ENCODE measurements at regions not wholly inside any gene's neighbourhood (a gene's known extent, or its start where the extent isn't known, plus 50 kb on each side); places are given as distances from the start of the nearest gene placed in this dataset.

DNA sequence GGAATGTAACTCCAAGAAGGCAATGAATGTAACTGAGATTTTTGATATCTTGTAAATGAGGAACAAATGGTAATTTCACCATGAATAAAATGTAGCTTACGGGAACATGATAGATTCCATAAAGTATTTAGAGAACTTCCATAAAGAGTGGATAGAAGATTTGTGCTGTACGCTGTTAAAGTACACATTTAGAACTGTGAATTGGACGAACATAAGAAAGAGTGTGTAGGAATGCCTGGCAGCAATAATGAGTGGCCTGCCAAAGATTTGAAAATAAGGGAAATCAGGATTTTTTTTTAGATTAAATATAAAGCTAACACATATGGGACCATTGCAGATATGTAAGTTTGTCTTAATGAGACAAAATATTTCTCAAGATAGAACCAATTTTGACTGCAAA is 1153.3 kb upstream of the EYS start:
- Mint-ChIP-seq H3K9me3 (peaks cover 27% of the 10 kb centered on the region), H3K36me3 (ENCODE audit: low read depth) (no peaks in the 10 kb centered on the region), H3K4me1 (ENCODE audit: low read depth) (no peaks in the 10 kb centered on the region), H3K4me3 (ENCODE audit: low read depth) (no peak overlapping the region), H3K27me3 (ENCODE audit: low read depth) (no peaks in the 10 kb centered on the region), H3K27ac (no peak overlapping the region)
- no peak for DNase-seq (ENCODE audit: low spot score)
- intact Hi-C loops (cut with micrococcal nuclease), result no loop called here

DNA sequence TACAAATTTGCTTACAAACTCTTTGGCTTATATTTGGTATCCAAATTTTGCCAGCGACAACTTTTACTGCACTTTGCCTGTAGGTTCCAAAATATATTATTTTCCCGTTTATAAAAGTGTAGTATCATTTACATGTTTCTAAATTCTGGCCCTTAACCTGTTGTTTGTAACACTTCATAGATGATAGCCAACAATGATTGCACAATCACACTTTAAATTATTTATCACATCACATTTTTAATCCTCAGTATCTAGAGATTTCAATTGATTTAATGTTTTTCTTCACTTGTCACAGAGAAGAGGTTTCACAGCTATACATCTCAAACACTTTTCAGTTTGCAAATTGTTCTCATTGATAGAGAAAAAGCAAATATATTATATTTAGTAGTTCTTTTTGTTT is 1151.2 kb upstream of the EYS start:
- intact Hi-C loops (cut with micrococcal nuclease), result no loop called here
- Mint-ChIP-seq H3K4me3 (ENCODE audit: low read depth) (no peak overlapping the region), H3K9me3 (peaks cover 29% of the 10 kb centered on the region), H3K4me1 (ENCODE audit: low read depth) (no peaks in the 10 kb centered on the region), H3K27me3 (ENCODE audit: low read depth) (no peaks in the 10 kb centered on the region), H3K27ac (no peak overlapping the region), H3K36me3 (ENCODE audit: low read depth) (no peaks in the 10 kb centered on the region)
- no peak for DNase-seq (ENCODE audit: low spot score)

DNA sequence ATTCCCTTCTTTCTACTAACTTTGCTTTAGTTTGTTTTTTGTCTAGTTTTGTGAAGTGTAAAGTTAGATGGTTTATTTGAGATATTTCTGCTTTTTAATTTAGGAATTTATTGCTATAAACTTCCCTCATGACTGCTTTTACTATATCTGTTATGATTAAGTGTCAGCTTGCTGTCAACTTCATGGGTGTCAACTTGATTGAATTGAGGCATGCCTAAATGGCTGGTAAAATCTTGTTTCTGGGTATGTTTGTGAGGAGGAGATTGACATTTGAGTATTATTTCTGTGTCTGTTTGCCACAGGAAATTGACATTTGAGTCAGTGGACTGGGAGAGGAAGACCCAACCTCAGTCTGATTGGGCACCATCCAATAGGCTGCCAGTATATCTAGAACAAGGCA is 1147.0 kb upstream of the EYS start:
- no peaks in the 10 kb centered on the region for H3K4me1 Mint-ChIP-seq (ENCODE audit: low read depth)
- H3K27me3 Mint-ChIP-seq (ENCODE audit: low read depth), result no peaks in the 10 kb centered on the region
- DNase-seq (ENCODE audit: low spot score), result no peak

DNA sequence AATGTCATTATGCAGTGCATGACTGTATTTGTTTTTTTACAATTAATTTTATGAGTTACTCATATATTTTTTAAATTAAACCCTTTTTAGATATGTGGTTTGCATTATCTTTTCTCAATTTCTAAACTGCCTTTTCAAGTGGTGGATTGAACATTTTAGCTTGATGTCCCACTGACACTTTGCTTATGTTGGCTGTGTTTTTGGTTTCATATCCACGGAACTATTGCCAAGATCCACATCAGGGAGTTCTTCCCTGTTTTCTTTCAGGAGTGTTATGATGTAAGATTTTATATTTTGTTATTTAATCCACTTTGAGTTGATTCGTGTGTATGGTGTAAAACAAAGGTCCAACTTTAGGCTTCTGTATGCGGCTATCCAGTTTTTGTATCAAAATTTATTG is 1144.9 kb upstream of the EYS start:
- intact Hi-C loops (cut with micrococcal nuclease), result no loop called here

More for the DNA sequence above, 1147.0 kb upstream of the EYS start:
- Mint-ChIP-seq H3K36me3 (ENCODE audit: low read depth) (no peaks in the 10 kb centered on the region), H3K4me3 (ENCODE audit: low read depth) (no peak overlapping the region), H3K27ac (no peak overlapping the region), H3K9me3 (peaks cover 27% of the 10 kb centered on the region)
- intact Hi-C loops (cut with micrococcal nuclease), result no loop called here

DNA sequence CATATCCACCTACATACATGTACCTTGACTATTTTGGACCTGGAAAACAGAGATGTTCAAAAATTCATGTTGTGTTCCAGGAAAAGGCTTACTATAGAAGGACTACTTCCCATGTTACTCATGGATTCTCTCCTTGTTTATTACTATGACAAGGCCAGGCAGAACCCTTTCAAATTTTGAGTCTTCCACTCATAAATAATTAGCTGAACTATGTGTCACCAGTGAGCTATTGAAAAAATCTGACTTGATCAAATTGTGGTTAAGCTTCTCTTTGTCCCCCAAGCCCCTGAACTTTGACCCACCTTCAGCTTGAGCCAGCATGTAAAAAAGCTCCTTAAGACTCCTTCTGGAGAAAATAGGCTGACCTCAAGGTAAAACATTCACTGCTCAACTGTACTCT is 1142.8 kb upstream of the EYS start:
- intact Hi-C loops (cut with micrococcal nuclease), result no loop called here
- Mint-ChIP-seq H3K36me3 (ENCODE audit: low read depth) (no peaks in the 10 kb centered on the region), H3K9me3 (peaks cover 31% of the 10 kb centered on the region), H3K4me3 (ENCODE audit: low read depth) (no peak overlapping the region), H3K4me1 (ENCODE audit: low read depth) (no peaks in the 10 kb centered on the region), H3K27ac (no peak overlapping the region), H3K27me3 (ENCODE audit: low read depth) (no peaks in the 10 kb centered on the region)
- DNase-seq (ENCODE audit: low spot score), result no peak

More for the DNA sequence above, 1144.9 kb upstream of the EYS start:
- Mint-ChIP-seq H3K9me3 (peaks cover 37% of the 10 kb centered on the region), H3K27ac (no peak overlapping the region), H3K4me1 (ENCODE audit: low read depth) (no peaks in the 10 kb centered on the region), H3K36me3 (ENCODE audit: low read depth) (no peaks in the 10 kb centered on the region), H3K27me3 (ENCODE audit: low read depth) (no peaks in the 10 kb centered on the region), H3K4me3 (ENCODE audit: low read depth) (no peak overlapping the region)
- no peak for DNase-seq (ENCODE audit: low spot score)

DNA sequence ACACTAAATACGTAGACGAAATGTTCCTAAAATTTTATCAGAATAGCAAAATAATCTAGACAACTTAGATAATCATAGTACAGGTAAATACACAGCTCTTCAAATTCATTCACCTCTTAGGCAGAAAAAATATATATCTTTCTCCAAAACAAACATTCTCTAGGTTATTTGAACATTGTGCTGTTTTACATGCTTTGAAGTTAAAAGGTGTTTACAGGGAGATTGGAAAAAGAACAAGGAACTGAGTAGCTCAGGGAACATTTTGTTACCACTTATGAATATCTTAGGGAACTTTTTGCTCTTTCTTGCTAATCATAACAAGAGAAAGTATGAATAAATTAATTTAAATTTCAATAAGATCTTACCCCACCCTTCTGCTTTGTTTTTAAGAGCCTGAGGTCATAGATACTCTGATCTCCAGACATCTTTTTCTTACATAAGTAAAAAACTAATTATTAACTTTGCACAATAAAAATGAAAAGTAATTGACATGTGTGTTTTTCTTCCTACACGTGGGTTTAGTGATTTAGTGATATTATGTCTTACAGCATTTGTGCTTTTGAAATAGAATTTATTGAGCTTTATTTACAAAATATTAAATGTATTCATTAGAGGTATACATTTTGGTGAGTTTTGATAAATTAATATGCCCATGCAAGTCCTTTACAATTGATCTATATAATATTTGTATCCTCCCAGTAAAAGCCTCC is 1141.4 kb upstream of the EYS start:
- H3K4me3 Mint-ChIP-seq (ENCODE audit: low read depth), result no peak overlapping the region
- no peaks in the 10 kb centered on the region for H3K36me3 Mint-ChIP-seq (ENCODE audit: low read depth)
- peaks cover 32% of the 10 kb centered on the region for H3K9me3 Mint-ChIP-seq
- DNase-seq (ENCODE audit: low spot score), result no peak
- intact Hi-C loops (cut with micrococcal nuclease), result no loop called here
- H3K27me3 Mint-ChIP-seq (ENCODE audit: low read depth), result no peaks in the 10 kb centered on the region
- no peaks in the 10 kb centered on the region for H3K4me1 Mint-ChIP-seq (ENCODE audit: low read depth)
- H3K27ac Mint-ChIP-seq, result no peak overlapping the region

DNA sequence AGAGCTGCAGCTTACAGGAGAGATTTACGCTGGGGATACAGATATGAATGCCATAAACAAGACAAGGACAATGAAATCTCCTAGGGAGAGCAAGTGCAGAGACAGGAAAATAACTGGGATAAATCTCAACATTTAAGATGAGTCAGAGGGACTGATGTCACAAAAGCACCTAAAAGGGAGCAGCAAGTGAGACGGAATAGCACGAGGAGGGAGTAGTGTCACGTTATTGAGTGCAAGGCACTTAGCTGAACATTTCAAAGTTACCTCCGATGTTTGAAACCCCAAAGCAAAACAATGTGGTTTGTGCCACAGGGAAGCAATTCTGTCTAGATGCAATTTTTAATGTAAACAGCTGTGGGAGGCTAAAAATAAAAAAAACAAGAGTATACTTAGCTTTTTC is 1131.7 kb upstream of the EYS start:
- intact Hi-C loops (cut with micrococcal nuclease), result no loop called here
- H3K9me3 Mint-ChIP-seq, result peaks cover 27% of the 10 kb centered on the region
- no peaks in the 10 kb centered on the region for H3K36me3 Mint-ChIP-seq (ENCODE audit: low read depth)
- no peak overlapping the region for H3K4me3 Mint-ChIP-seq (ENCODE audit: low read depth)
- DNase-seq (ENCODE audit: low spot score), result no peak
- no peaks in the 10 kb centered on the region for H3K27me3 Mint-ChIP-seq (ENCODE audit: low read depth)
- no peak overlapping the region for H3K27ac Mint-ChIP-seq
- no peaks in the 10 kb centered on the region for H3K4me1 Mint-ChIP-seq (ENCODE audit: low read depth)

DNA sequence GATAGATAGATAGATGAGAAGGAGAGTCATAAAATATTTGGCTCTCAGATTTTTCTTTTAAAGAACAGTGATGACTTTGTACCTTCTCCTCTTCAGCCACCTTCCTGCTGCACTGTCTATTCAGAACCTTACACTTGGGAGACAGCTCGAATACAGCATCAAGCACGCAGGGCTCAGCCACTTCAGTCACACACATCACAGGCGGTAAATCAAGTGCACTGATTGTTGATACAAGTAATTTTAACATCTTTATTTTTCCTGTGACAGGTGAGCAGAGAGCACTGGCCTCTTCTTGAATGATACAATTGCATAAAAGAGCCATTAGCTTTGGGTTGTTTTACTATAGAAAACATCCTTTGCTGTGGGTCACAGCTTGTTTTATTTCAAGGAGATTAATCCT is 1118.5 kb upstream of the EYS start:
- H3K27me3 Mint-ChIP-seq (ENCODE audit: low read depth), result no peaks in the 10 kb centered on the region
- no peaks in the 10 kb centered on the region for H3K36me3 Mint-ChIP-seq (ENCODE audit: low read depth)
- no peak for DNase-seq (ENCODE audit: low spot score)
- no peaks in the 10 kb centered on the region for H3K4me1 Mint-ChIP-seq (ENCODE audit: low read depth)
- H3K9me3 Mint-ChIP-seq, result peaks cover 32% of the 10 kb centered on the region
- no peak overlapping the region for H3K4me3 Mint-ChIP-seq (ENCODE audit: low read depth)
- intact Hi-C loops (cut with micrococcal nuclease), result no loop called here
- no peak overlapping the region for H3K27ac Mint-ChIP-seq

DNA sequence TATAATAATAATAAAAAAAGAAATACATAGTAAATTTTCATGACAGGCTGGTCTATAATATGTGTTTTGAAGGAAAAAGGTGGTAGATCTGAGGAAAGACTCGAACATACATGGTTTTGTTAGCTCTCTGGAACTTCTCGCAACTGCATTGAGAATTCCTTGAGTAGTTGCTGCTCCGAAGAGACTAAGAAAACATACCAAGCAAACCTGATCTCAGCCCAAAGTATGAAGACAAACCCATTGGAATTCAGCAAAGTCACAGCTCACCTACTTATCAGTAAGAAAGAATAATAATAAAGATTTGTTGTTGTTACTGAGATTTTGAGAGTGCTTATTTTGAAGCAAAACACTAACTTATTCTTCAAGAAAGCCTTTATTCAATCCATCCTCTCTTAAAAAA is 1107.1 kb upstream of the EYS start:
- Mint-ChIP-seq H3K4me1 (ENCODE audit: low read depth) (no peaks in the 10 kb centered on the region), H3K27me3 (ENCODE audit: low read depth) (no peaks in the 10 kb centered on the region), H3K27ac (no peak overlapping the region), H3K4me3 (ENCODE audit: low read depth) (no peak overlapping the region), H3K9me3 (peaks cover 23% of the 10 kb centered on the region), H3K36me3 (ENCODE audit: low read depth) (no peaks in the 10 kb centered on the region)
- intact Hi-C loops (cut with micrococcal nuclease), result no loop called here
- no peak for DNase-seq (ENCODE audit: low spot score)

DNA sequence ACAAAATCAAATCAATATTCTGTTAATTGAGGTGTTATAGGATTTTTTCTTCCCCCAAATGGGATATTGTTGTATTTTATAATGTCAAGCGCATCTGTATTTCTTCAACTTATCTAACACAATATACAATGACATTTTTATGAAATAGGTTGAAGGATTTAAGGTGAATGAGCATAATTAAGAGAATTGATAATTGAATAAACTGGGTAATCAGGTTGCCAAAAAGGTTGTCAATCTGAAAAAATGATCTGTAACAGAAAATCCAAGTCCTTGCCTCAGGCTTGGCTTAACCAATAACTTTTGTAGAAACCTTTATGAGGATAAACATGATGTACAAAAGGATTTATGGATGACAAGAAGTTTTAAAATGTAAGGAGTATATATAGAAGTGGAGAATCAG is 1101.7 kb upstream of the EYS start:
- H3K9me3 Mint-ChIP-seq, result peaks cover 13% of the 10 kb centered on the region
- no peak overlapping the region for H3K27ac Mint-ChIP-seq
- H3K4me1 Mint-ChIP-seq (ENCODE audit: low read depth), result no peaks in the 10 kb centered on the region
- no peak for DNase-seq (ENCODE audit: low spot score)
- H3K27me3 Mint-ChIP-seq (ENCODE audit: low read depth), result no peaks in the 10 kb centered on the region
- H3K36me3 Mint-ChIP-seq (ENCODE audit: low read depth), result no peaks in the 10 kb centered on the region
- intact Hi-C loops (cut with micrococcal nuclease), result no loop called here
- H3K4me3 Mint-ChIP-seq (ENCODE audit: low read depth), result no peak overlapping the region

DNA sequence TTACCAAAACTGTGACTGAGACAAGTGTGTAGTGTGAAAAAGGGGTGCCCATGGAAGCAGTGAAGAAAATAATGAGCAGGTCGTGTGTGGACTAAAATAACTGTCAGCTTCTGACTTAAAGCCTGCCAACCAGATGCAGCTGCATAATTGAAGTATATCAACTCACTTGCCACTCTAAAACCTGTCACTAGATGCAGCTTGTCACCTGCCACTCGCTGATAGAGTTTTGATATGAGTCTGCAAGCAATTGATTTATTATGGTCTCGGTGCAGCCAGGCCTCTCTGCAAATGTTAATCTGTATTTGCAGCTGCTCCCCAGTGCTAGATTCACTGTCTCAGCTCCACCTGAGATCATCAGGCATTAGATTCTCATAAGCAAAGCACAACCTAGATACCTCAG is 1090.0 kb upstream of the EYS start:
- intact Hi-C loops (cut with micrococcal nuclease), result no loop called here
- H3K4me3 Mint-ChIP-seq (ENCODE audit: low read depth), result no peak overlapping the region

DNA sequence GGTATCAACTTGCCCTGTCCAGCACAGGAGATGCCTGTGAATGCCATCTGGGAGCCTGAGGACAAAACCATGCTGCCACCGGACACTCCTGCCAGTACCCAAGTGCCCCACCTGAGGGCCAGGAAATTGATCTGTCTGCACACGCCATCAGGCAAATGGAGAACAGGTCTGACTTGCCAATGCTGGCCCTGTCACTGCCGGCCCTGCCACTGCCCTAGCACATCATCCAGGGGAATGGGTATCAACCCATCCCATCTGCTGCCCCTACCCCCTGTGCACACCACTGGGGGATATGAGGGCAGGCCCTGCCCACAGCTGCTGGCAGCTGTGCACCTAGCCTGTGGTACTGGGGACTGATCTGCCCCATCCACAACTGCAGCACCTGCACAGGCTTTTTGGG is 1081.6 kb upstream of the EYS start:
- DNase-seq (ENCODE audit: low spot score), result no peak
- H3K9me3 Mint-ChIP-seq, result peaks cover 49% of the 10 kb centered on the region
- H3K27me3 Mint-ChIP-seq (ENCODE audit: low read depth), result no peaks in the 10 kb centered on the region
- H3K27ac Mint-ChIP-seq, result no peak overlapping the region
- no peak overlapping the region for H3K4me3 Mint-ChIP-seq (ENCODE audit: low read depth)
- H3K4me1 Mint-ChIP-seq (ENCODE audit: low read depth), result no peaks in the 10 kb centered on the region
- intact Hi-C loops (cut with micrococcal nuclease), result no loop called here
- H3K36me3 Mint-ChIP-seq (ENCODE audit: low read depth), result no peaks in the 10 kb centered on the region

More for the DNA sequence above, 1090.0 kb upstream of the EYS start:
- H3K27ac Mint-ChIP-seq, result no peak overlapping the region
- H3K4me1 Mint-ChIP-seq (ENCODE audit: low read depth), result no peaks in the 10 kb centered on the region
- H3K36me3 Mint-ChIP-seq (ENCODE audit: low read depth), result no peaks in the 10 kb centered on the region
- no peak for DNase-seq (ENCODE audit: low spot score)
- H3K9me3 Mint-ChIP-seq, result peaks cover 13% of the 10 kb centered on the region
- no peaks in the 10 kb centered on the region for H3K27me3 Mint-ChIP-seq (ENCODE audit: low read depth)

DNA sequence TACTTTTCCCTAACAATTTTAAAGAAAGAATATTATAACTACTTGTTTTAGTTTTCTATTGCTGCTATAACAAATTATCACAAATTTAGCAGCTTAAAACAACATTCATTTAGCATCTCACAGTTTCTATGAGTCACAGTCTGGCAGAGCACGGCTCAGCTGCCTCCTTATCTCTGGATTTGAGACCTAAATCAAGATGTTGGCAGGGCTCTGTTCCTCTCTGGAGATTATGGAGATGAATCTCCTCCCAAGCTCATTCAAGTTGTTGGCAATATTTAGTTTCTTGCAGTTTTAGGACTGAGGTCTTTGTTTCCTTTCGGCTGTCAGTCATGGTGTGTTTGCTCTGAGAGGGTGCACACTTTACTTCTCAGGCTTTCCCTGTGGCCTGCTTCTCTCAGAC is 1065.8 kb upstream of the EYS start:
- no peak for DNase-seq (ENCODE audit: low spot score)
- intact Hi-C loops (cut with micrococcal nuclease), result no loop called here
- Mint-ChIP-seq H3K27me3 (ENCODE audit: low read depth) (no peaks in the 10 kb centered on the region), H3K27ac (no peak overlapping the region), H3K4me3 (ENCODE audit: low read depth) (no peak overlapping the region), H3K4me1 (ENCODE audit: low read depth) (no peaks in the 10 kb centered on the region), H3K9me3 (peaks cover 40% of the 10 kb centered on the region), H3K36me3 (ENCODE audit: low read depth) (no peaks in the 10 kb centered on the region)

DNA sequence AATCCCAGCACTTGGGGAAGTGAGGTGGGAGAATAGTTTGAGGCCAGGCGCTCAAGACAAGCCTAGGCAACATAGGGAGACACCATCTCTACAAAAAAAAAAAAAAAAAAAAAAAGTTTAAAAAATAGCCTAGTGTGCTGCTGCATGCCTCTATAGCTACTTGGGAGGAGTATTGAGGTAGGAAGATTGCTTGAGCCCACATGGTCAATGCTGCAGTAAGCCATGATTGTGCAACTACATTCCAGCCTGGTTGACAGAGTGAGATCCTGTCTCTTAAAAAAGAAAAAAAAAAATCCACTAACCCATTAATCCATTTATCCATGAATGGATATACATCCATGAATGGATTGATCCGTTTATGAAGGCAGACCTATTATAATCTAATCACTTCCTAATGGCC is 1064.6 kb upstream of the EYS start:
- no peak overlapping the region for H3K4me3 Mint-ChIP-seq (ENCODE audit: low read depth)
- H3K4me1 Mint-ChIP-seq (ENCODE audit: low read depth), result no peaks in the 10 kb centered on the region
- H3K9me3 Mint-ChIP-seq, result peaks cover 31% of the 10 kb centered on the region
- no peak overlapping the region for H3K27ac Mint-ChIP-seq
- H3K36me3 Mint-ChIP-seq (ENCODE audit: low read depth), result no peaks in the 10 kb centered on the region
- no peaks in the 10 kb centered on the region for H3K27me3 Mint-ChIP-seq (ENCODE audit: low read depth)
- no peak for DNase-seq (ENCODE audit: low spot score)
- intact Hi-C loops (cut with micrococcal nuclease), result no loop called here
